GM12891 (cell line): ENCODE measurements at regions not wholly inside any gene's neighbourhood (a gene's known extent, or its start where the extent isn't known, plus 50 kb on each side); places are given as distances from the start of the nearest gene placed in this dataset.

Source experiments
- POLR2A ChIP-seq: IDR thresholded peaks from 2 replicates; pipeline ENCODE4 v1.6.1; 2011; ENCODE audit warnings: low read depth, low read length, control low read depth
- POLR2AphosphoS5 ChIP-seq: IDR thresholded peaks from 2 replicates; pipeline ENCODE4 v1.6.1; 2011; ENCODE audit warnings: low read depth, low read length, control low read depth
- TAF1 ChIP-seq: IDR thresholded peaks from 2 replicates; pipeline ENCODE4 v1.6.1; 2011; ENCODE audit warnings: low read depth, low read length, control low read depth

- TF ChIP-seq POLR2AphosphoS5 (no peak), POLR2A (no peak), TAF1 (no peak)
Measured at GRCh38 chr1:168372861-168373371, 92.2 kb downstream of the TBX19 start.
